Sigmoid colon (tissue), 3 donors: ENCODE measurements at regions not wholly inside any gene's neighbourhood (a gene's known extent, or its start where the extent isn't known, plus 50 kb on each side); places are given as distances from the start of the nearest gene placed in this dataset.

Experiments
- CTCF ChIP-seq, 4 experiments: fragments of 450-650 bp in 3 of 4; fragments of 200-600 bp in 1 of 4; IDR thresholded peaks; one replicate each; pipeline ENCODE4 v1.5.1; 2016 to 2019; ENCODE audit warnings: antibody characterized with exemption in 4 of 4, mild to moderate bottlenecking in 3 of 4, moderate library complexity in 2 of 4
- POLR2A ChIP-seq, 2 donors: fragments of 450-650 bp; IDR thresholded peaks; one replicate each; pipeline ENCODE4 v1.6.1; 2016; ENCODE audit warnings: antibody characterized with exemption in 2 of 2, mild to moderate bottlenecking in 2 of 2, moderate library complexity in 2 of 2

GRCh38 chr4:22196551-22196950 is 248.0 kb upstream of the KCNIP4 start:
- no peak for TF ChIP-seq POLR2A (IDR thresholded peaks at IDR 0.05)
- no peak for TF ChIP-seq CTCF (IDR thresholded peaks at IDR 0.05)
